ENCODE measurements at regions not wholly inside any gene's neighbourhood (a gene's known extent, or its start where the extent isn't known, plus 50 kb on each side); places are given as distances from the start of the nearest gene placed in this dataset.

- no peak for TF ChIP-seq RELB (IDR thresholded peaks at IDR 0.05; ENCODE audit: low read depth)
Observed at GRCh38 chr1:87399264-87399663, 70.6 kb downstream of the LMO4 start (continued).

- Histone ChIP-seq H3K4me3 (no peak overlapping the region), H3K9ac (ENCODE audit: control insufficient read depth, insufficient read depth, low read length) (no peak overlapping the region), H3K9me3 (replicated peaks; ENCODE audit: control insufficient read depth, insufficient read depth, low read length) (no peaks in the 10 kb centered on the region), H4K20me1 (ENCODE audit: control insufficient read depth, insufficient read depth) (no peaks in the 10 kb centered on the region), H3K79me2 (ENCODE audit: control insufficient read depth, insufficient read depth, low read length) (no peaks in the 10 kb centered on the region), H3K4me1 (ENCODE audit: control insufficient read depth, insufficient read depth, low read length) (peaks cover 3% of the 10 kb centered on the region; the same call in 1 of the 2 replicates), H3K27me3 (replicated peaks in 1 of 2; ENCODE audit: control insufficient read depth in 2 of 2, insufficient read depth in 2 of 2, low read length in 1 of 2) (0 out of 4 replicates have a peak, but pooled peaks cover 0 to 2% of the 10 kb centered on the region in 2 experiments), H3K36me3 (ENCODE audit: control insufficient read depth in 2 of 2, insufficient read depth in 2 of 2, low read length in 1 of 2) (no peaks in the 10 kb centered on the region), H3K27ac (ENCODE audit: control insufficient read depth, insufficient read depth) (no peak overlapping the region), H3K4me2 (ENCODE audit: control insufficient read depth, insufficient read depth) (no peak overlapping the region), H2AFZ (ENCODE audit: control insufficient read depth, low read depth, low read length) (no peak overlapping the region)
- ChIA-PET CTCF (no interaction called here), POLR2A (no interaction called here), RAD21 (ENCODE audit: unreplicated experiment) (no interaction called here), SMC1A (ENCODE audit: uncharacterized antibody, unreplicated experiment) (interaction anchor here (2.1 kb wide), 1 partner anchor 13 kb away, joined by 9 read pairs; no protein-coding TSS in a partner anchor)
- FAIRE-seq (no peak), DNase-seq (ENCODE audit: low read depth, low spot score) (no peak), ATAC-seq (no peak)
- TF ChIP-seq RFX5 (IDR thresholded peaks at IDR 0.05; ENCODE audit: low read depth, low read length), result no peak
- WGBS (ENCODE audit: insufficient coverage, insufficient replicate concordance, low lambda C conversion rate, missing lambda C conversion rate), result 60% methylated on average over 4 of the region's 4 CpGs
- intact Hi-C loops (cut with micrococcal nuclease; ENCODE audit: unreplicated experiment), result no loop called here
- no TSS peak for BruUV-seq (replicated peaks)
- in situ Hi-C loops (cut with MboI), result no loop called here
Observed at GRCh38 chr1:87399701-87400100, 71.0 kb downstream of the LMO4 start.

GRCh38 chr1:87400813-87401212 lies 72.1 kb downstream of the LMO4 start:
- ChIA-PET CTCF (interaction anchor here (0.5 kb wide), 1 partner anchor 26 kb away, joined by 4 read pairs; no protein-coding TSS in a partner anchor), SMC1A (ENCODE audit: uncharacterized antibody, unreplicated experiment) (interaction anchor here (1.0 to 2.1 kb wide), 2 partner anchors 14 to 30 kb away, joined by 3 to 9 read pairs; no protein-coding TSS in a partner anchor), POLR2A (no interaction called here), RAD21 (ENCODE audit: unreplicated experiment) (no interaction called here)
- Histone ChIP-seq H3K9ac (ENCODE audit: control insufficient read depth, insufficient read depth, low read length) (no peak overlapping the region), H3K36me3 (ENCODE audit: control insufficient read depth in 2 of 2, insufficient read depth in 2 of 2, low read length in 1 of 2) (no peaks in the 10 kb centered on the region), H3K4me1 (ENCODE audit: control insufficient read depth, insufficient read depth, low read length) (peaks cover 3% of the 10 kb centered on the region; the same call in 1 of the 2 replicates), H4K20me1 (ENCODE audit: control insufficient read depth, insufficient read depth) (no peaks in the 10 kb centered on the region), H3K4me3 (no peak overlapping the region), H2AFZ (ENCODE audit: control insufficient read depth, low read depth, low read length) (no peak overlapping the region), H3K79me2 (ENCODE audit: control insufficient read depth, insufficient read depth, low read length) (no peaks in the 10 kb centered on the region), H3K9me3 (replicated peaks; ENCODE audit: control insufficient read depth, insufficient read depth, low read length) (no peaks in the 10 kb centered on the region; the same call in 2 of the 3 replicates), H3K27me3 (replicated peaks in 1 of 2; ENCODE audit: control insufficient read depth in 2 of 2, insufficient read depth in 2 of 2, low read length in 1 of 2) (0 out of 4 replicates have a peak, but pooled peaks cover 0 to 2% of the 10 kb centered on the region in 2 experiments), H3K27ac (ENCODE audit: control insufficient read depth, insufficient read depth) (no peak overlapping the region), H3K4me2 (ENCODE audit: control insufficient read depth, insufficient read depth) (no peak overlapping the region)
- no TSS peak for BruUV-seq (replicated peaks)
- in situ Hi-C loops (cut with MboI), result no loop called here
- FAIRE-seq (no peak), DNase-seq (ENCODE audit: low read depth, low spot score) (no peak), ATAC-seq (no peak)
- no peak for TF ChIP-seq ATF3 (IDR thresholded peaks at IDR 0.05; ENCODE audit: borderline replicate concordance, extremely low read depth, low read depth, low read length)
- TF ChIP-seq SMAD5 (IDR thresholded peaks at IDR 0.05; ENCODE audit: low read depth), result no peak
- intact Hi-C loops (cut with micrococcal nuclease; ENCODE audit: unreplicated experiment), result no loop called here
- 94% methylated on average over 1 of the region's 1 CpG for WGBS (ENCODE audit: insufficient coverage, insufficient replicate concordance, low lambda C conversion rate, missing lambda C conversion rate)

All from GM12878 (cell line).